ENCODE measurements at regions not wholly inside any gene's neighbourhood (a gene's known extent, or its start where the extent isn't known, plus 50 kb on each side); places are given as distances from the start of the nearest gene placed in this dataset.

DNA sequence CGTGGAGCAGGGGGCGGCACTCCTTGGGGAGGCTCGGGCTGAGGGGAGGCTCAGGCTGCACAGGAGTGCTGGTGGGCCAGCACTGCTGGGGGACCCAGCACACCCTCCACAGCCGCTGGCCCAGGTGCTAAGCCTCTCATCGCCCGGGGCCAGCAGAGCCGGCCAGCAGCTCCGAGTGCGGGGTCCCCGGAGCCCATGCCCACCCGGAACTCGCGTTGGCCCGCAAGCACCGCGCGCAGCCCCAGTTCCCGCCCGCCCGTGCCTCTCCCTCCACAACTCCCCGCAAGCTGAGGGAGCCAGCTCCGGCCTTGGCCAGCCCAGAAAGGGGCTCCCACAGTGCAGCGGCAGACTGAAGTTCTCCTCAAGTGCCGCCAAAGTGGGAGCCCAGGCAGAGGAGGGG, 2266.8 kb downstream of the LRRC4C start:
- no peak for TF ChIP-seq POLR2A (IDR thresholded peaks at IDR 0.05)
- TF ChIP-seq, protein P1, sequence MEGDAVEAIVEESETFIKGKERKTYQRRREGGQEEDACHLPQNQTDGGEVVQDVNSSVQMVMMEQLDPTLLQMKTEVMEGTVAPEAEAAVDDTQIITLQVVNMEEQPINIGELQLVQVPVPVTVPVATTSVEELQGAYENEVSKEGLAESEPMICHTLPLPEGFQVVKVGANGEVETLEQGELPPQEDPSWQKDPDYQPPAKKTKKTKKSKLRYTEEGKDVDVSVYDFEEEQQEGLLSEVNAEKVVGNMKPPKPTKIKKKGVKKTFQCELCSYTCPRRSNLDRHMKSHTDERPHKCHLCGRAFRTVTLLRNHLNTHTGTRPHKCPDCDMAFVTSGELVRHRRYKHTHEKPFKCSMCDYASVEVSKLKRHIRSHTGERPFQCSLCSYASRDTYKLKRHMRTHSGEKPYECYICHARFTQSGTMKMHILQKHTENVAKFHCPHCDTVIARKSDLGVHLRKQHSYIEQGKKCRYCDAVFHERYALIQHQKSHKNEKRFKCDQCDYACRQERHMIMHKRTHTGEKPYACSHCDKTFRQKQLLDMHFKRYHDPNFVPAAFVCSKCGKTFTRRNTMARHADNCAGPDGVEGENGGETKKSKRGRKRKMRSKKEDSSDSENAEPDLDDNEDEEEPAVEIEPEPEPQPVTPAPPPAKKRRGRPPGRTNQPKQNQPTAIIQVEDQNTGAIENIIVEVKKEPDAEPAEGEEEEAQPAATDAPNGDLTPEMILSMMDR (IDR thresholded peaks at IDR 0.05) = no peak

Measured in uterus (tissue), 2 donors.